ENCODE measurements at regions not wholly inside any gene's neighbourhood (a gene's known extent, or its start where the extent isn't known, plus 50 kb on each side); places are given as distances from the start of the nearest gene placed in this dataset.

- Histone ChIP-seq H3K9me3 (no peaks in the 10 kb centered on the region), H3K36me3 (ENCODE audit: low read depth) (no peaks in the 10 kb centered on the region), H3K4me3 (no peak overlapping the region), H3K4me1 (ENCODE audit: low read depth) (peaks cover 16% of the 10 kb centered on the region)
- ATAC-seq (peak; percentile 37), DNase-seq (no peak)
- no peak for TF ChIP-seq CTCF (IDR thresholded peaks at IDR 0.05)
- intact Hi-C loops (cut with DNase I, micrococcal nuclease), result no loop called here
Observed at GRCh38 chr2:157149270-157149669, 108.2 kb upstream of the GALNT5 start.

GRCh38 chr2:157150747-157151146 is 106.8 kb upstream of the GALNT5 start:
- Histone ChIP-seq H3K4me1 (ENCODE audit: low read depth) (peaks cover 16% of the 10 kb centered on the region), H3K36me3 (ENCODE audit: low read depth) (no peaks in the 10 kb centered on the region), H3K4me3 (no peak overlapping the region), H3K9me3 (no peaks in the 10 kb centered on the region)
- intact Hi-C loops (cut with DNase I, micrococcal nuclease), result no loop called here
- ATAC-seq (peak; percentile 93), DNase-seq (no peak)
- TF ChIP-seq CTCF (IDR thresholded peaks at IDR 0.05), result no peak

- Histone ChIP-seq H3K36me3 (ENCODE audit: low read depth) (no peaks in the 10 kb centered on the region), H3K4me1 (ENCODE audit: low read depth) (peaks cover 16% of the 10 kb centered on the region), H3K9me3 (no peaks in the 10 kb centered on the region), H3K4me3 (no peak overlapping the region)
- peak; percentile 53 for ATAC-seq
- intact Hi-C loops (cut with DNase I, micrococcal nuclease), result no loop called here
- DNase-seq, result no peak
- TF ChIP-seq CTCF (IDR thresholded peaks at IDR 0.05), result no peak
Observed at GRCh38 chr2:157152362-157152761, 105.1 kb upstream of the GALNT5 start.

- TF ChIP-seq CTCF (IDR thresholded peaks at IDR 0.05), result no peak
Observed at GRCh38 chr2:157155992-157156391, 101.5 kb upstream of the GALNT5 start.

GRCh38 chr2:157158111-157158510 is 99.4 kb upstream of the GALNT5 start:
- ATAC-seq (no peak), DNase-seq (no peak)
- intact Hi-C loops (cut with DNase I, micrococcal nuclease), result no loop called here
- TF ChIP-seq CTCF (IDR thresholded peaks at IDR 0.05), result no peak
- no peaks in the 10 kb centered on the region for H3K36me3 ChIP-seq (ENCODE audit: low read depth)
- no peak overlapping the region for H3K4me3 ChIP-seq
- H3K9me3 ChIP-seq, result no peaks in the 10 kb centered on the region
- peaks cover 17% of the 10 kb centered on the region for H3K4me1 ChIP-seq (ENCODE audit: low read depth)

More at GRCh38 chr2:157155992-157156391, 101.5 kb upstream of the GALNT5 start:
- ATAC-seq (no peak), DNase-seq (no peak)
- intact Hi-C loops (cut with DNase I, micrococcal nuclease), result no loop called here
- Histone ChIP-seq H3K4me3 (no peak overlapping the region), H3K4me1 (ENCODE audit: low read depth) (peaks cover 17% of the 10 kb centered on the region), H3K9me3 (no peaks in the 10 kb centered on the region), H3K36me3 (ENCODE audit: low read depth) (no peaks in the 10 kb centered on the region)
